GM12891 (cell line): ENCODE measurements at regions not wholly inside any gene's neighbourhood (a gene's known extent, or its start where the extent isn't known, plus 50 kb on each side); places are given as distances from the start of the nearest gene placed in this dataset.

ENCODE experiments used
- PAX5 ChIP-seq: IDR thresholded peaks from 2 replicates; pipeline ENCODE4 v1.6.1; 2011; ENCODE audit warnings: low read length, moderate library complexity, mild to moderate bottlenecking; ENCODE audit not compliant: insufficient read depth, severe bottlenecking
- POLR2A ChIP-seq: IDR thresholded peaks from 2 replicates; pipeline ENCODE4 v1.6.1; 2011; ENCODE audit warnings: low read depth, low read length, control low read depth
- POLR2AphosphoS5 ChIP-seq: IDR thresholded peaks from 2 replicates; pipeline ENCODE4 v1.6.1; 2011; ENCODE audit warnings: low read depth, low read length, control low read depth
- POU2F2 ChIP-seq: IDR thresholded peaks from 2 replicates; pipeline ENCODE4 v1.6.1; 2011; ENCODE audit warnings: low read depth, mild to moderate bottlenecking, control low read depth, low read length, moderate library complexity
- SPI1 ChIP-seq: IDR thresholded peaks from 2 replicates; pipeline ENCODE4 v1.6.1; 2011; ENCODE audit warnings: low read depth, low read length, control low read depth
- TAF1 ChIP-seq: IDR thresholded peaks from 2 replicates; pipeline ENCODE4 v1.6.1; 2011; ENCODE audit warnings: low read depth, low read length, control low read depth

DNA sequence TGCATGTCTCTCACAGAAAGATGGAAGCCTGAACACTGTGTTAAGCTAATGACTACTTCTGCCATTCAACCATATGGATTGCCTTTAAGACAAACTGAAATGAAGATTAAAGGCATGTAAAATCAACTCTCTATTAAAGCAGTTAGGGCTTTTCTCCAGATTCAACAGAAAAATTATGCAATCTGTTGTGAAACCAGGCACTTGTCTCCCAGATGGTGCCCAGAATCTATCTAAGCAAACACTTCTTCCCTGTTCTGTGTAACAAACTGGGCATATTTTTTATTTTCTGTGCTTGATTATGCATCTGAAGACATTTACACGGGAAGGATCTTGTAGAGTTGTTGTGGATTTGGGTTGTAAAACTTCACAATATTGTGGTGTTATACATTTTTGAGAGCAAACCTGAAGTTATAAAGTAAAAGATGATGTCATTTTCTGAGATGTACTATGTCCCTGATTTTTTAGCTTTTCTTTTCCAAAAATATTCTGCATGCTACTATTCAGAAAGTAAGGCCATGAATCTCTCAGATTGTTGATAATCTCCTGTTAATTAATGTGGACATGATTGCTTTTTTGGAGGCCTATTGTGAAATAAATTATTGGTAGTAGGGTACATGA lies 1550.3 kb downstream of the CDH8 start:
- TF ChIP-seq POLR2A (no peak), POLR2AphosphoS5 (no peak), SPI1 (no peak), TAF1 (no peak), PAX5 (no peak), POU2F2 (no peak)
